ENCODE measurements at regions not wholly inside any gene's neighbourhood (a gene's known extent, or its start where the extent isn't known, plus 50 kb on each side); places are given as distances from the start of the nearest gene placed in this dataset.

- Histone ChIP-seq H3K9me3 (ENCODE audit: control insufficient read depth, insufficient read depth, low read depth, low read length) (no peaks in the 10 kb centered on the region), H3K4me1 (ENCODE audit: control insufficient read depth, insufficient read depth, low read length) (no peaks in the 10 kb centered on the region), H3K27ac (ENCODE audit: extremely low read depth, low read depth, low read length) (no peak overlapping the region), H3K36me3 (ENCODE audit: control insufficient read depth in 2 of 2, insufficient read depth in 1 of 2, low read length in 2 of 2) (no peaks in the 10 kb centered on the region), H3K4me3 (ENCODE audit: low read depth, low read length) (no peak overlapping the region)
- TF ChIP-seq ZNF768 (tag by site-specific recombination; IDR thresholded peaks at IDR 0.05) (no peak), ZNF529 (tag by site-specific recombination; IDR thresholded peaks at IDR 0.05; ENCODE audit: insufficient replicate concordance) (no peak), ZNF354C (tag by site-specific recombination; IDR thresholded peaks at IDR 0.05; ENCODE audit: borderline replicate concordance, low read depth) (no peak), ZNF112 (tag by site-specific recombination; IDR thresholded peaks at IDR 0.05) (no peak), ZNF449 (tag by site-specific recombination; IDR thresholded peaks at IDR 0.05) (no peak), ZNF146 (tag by site-specific recombination; IDR thresholded peaks at IDR 0.05) (peak; percentile 65)
- ChIA-PET CTCF (no interaction called here), POLR2A (no interaction called here)
Measured at GRCh38 chr16:9683677-9684076, 498.6 kb downstream of the GRIN2A start.

DNA sequence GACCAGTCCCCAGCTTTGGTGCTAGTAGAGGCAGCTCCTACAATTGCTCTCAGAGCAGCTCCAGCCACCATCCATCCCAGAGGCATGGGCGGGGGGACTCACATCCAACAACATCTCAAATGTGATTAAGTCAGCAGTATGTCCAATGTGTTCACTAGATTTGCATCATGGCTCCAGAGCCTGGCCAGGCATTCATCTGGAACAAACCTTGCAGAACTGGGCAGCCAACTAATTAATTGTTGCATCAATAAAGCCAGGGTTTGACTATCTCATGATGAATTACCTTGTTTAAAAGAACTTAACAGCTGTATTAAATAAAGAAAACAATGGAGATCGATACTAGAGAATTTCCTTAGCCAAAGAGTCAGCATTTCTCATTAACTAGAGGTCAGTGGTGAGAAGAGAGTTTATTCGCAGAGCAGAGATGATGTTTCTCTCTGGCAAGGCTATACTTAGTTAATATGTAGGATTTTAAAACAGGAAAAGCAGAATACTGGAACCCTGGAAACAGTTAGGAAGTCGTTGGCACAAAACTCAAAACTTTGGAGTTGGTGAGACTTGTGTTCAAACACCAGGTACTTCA is 494.4 kb downstream of the GRIN2A start:
- H3K4me3 ChIP-seq (ENCODE audit: low read depth, low read length), result no peak overlapping the region
- ChIA-PET POLR2A (no interaction called here), CTCF (no interaction called here)
- no peaks in the 10 kb centered on the region for H3K4me1 ChIP-seq (ENCODE audit: control insufficient read depth, insufficient read depth, low read length)
- no peak overlapping the region for H3K27ac ChIP-seq (ENCODE audit: extremely low read depth, low read depth, low read length)
- TF ChIP-seq, protein P1, sequence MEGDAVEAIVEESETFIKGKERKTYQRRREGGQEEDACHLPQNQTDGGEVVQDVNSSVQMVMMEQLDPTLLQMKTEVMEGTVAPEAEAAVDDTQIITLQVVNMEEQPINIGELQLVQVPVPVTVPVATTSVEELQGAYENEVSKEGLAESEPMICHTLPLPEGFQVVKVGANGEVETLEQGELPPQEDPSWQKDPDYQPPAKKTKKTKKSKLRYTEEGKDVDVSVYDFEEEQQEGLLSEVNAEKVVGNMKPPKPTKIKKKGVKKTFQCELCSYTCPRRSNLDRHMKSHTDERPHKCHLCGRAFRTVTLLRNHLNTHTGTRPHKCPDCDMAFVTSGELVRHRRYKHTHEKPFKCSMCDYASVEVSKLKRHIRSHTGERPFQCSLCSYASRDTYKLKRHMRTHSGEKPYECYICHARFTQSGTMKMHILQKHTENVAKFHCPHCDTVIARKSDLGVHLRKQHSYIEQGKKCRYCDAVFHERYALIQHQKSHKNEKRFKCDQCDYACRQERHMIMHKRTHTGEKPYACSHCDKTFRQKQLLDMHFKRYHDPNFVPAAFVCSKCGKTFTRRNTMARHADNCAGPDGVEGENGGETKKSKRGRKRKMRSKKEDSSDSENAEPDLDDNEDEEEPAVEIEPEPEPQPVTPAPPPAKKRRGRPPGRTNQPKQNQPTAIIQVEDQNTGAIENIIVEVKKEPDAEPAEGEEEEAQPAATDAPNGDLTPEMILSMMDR (tag by site-specific recombination; IDR thresholded peaks at IDR 0.05), result no peak
- TF ChIP-seq ZNF621 (tag by site-specific recombination; IDR thresholded peaks at IDR 0.05) (no peak), ZNF560 (tag by site-specific recombination; IDR thresholded peaks at IDR 0.05; ENCODE audit: borderline replicate concordance) (no peak), ZNF529 (tag by site-specific recombination; IDR thresholded peaks at IDR 0.05; ENCODE audit: insufficient replicate concordance) (no peak), ZNF10 (tag by site-specific recombination; IDR thresholded peaks at IDR 0.05) (no peak), KLF16 (tag by site-specific recombination; IDR thresholded peaks at IDR 0.05) (no peak), KLF8 (tag by site-specific recombination; IDR thresholded peaks at IDR 0.05) (no peak), RBAK (tag by site-specific recombination; IDR thresholded peaks at IDR 0.05) (no peak), ZNF426 (tag by site-specific recombination; IDR thresholded peaks at IDR 0.05) (no peak), ZNF791 (tag by site-specific recombination; IDR thresholded peaks at IDR 0.05) (no peak), IKZF3 (tag by site-specific recombination; IDR thresholded peaks at IDR 0.05) (no peak), ZNF274 (IDR thresholded peaks at IDR 0.05; ENCODE audit: low read length) (no peak), ZNF274 (tag by site-specific recombination; IDR thresholded peaks at IDR 0.05; ENCODE audit: borderline replicate concordance) (no peak)
- TF ChIP-seq, protein P2, sequence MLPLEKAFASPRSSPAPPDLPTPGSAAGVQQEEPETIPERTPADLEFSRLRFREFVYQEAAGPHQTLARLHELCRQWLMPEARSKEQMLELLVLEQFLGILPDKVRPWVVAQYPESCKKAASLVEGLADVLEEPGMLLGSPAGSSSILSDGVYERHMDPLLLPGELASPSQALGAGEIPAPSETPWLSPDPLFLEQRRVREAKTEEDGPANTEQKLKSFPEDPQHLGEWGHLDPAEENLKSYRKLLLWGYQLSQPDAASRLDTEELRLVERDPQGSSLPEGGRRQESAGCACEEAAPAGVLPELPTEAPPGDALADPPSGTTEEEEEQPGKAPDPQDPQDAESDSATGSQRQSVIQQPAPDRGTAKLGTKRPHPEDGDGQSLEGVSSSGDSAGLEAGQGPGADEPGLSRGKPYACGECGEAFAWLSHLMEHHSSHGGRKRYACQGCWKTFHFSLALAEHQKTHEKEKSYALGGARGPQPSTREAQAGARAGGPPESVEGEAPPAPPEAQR (tag by site-specific recombination; IDR thresholded peaks at IDR 0.05), result no peak
- TF ChIP-seq, protein P3, sequence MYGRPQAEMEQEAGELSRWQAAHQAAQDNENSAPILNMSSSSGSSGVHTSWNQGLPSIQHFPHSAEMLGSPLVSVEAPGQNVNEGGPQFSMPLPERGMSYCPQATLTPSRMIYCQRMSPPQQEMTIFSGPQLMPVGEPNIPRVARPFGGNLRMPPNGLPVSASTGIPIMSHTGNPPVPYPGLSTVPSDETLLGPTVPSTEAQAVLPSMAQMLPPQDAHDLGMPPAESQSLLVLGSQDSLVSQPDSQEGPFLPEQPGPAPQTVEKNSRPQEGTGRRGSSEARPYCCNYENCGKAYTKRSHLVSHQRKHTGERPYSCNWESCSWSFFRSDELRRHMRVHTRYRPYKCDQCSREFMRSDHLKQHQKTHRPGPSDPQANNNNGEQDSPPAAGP (tag by site-specific recombination; IDR thresholded peaks at IDR 0.05), result no peak
- no peaks in the 10 kb centered on the region for H3K36me3 ChIP-seq (ENCODE audit: control insufficient read depth in 2 of 2, insufficient read depth in 1 of 2, low read length in 2 of 2)
- no peaks in the 10 kb centered on the region for H3K9me3 ChIP-seq (ENCODE audit: control insufficient read depth, insufficient read depth, low read depth, low read length)
